Kasumi-1 (cell line): ENCODE measurements at regions not wholly inside any gene's neighbourhood (a gene's known extent, or its start where the extent isn't known, plus 50 kb on each side); places are given as distances from the start of the nearest gene placed in this dataset.

Experiments used
- DNase-seq, 2 experiments: peaks; one replicate each; lab custom pipeline; 2025; lab: John Stamatoyannopoulos, UW

DNA sequence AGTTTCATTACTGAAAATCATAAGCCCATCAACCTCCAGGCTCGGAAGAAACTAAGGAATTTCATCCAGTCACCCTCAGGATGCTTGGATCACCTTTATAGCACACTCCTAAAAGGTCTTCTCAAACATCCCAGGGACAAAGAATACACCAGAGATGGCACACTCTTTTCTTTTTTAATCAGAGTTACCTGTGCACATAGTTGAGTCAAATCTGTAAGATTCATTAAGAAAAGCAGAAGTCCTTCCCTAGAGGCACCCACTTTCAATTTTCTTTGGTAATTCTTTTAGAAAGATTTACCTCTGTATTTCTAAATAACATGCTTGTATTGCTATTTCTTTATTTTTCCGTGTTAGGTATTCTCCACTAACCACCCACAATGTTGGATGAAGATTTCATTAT is 50.6 kb upstream of the IL6 start:
- no peak for DNase-seq

DNA sequence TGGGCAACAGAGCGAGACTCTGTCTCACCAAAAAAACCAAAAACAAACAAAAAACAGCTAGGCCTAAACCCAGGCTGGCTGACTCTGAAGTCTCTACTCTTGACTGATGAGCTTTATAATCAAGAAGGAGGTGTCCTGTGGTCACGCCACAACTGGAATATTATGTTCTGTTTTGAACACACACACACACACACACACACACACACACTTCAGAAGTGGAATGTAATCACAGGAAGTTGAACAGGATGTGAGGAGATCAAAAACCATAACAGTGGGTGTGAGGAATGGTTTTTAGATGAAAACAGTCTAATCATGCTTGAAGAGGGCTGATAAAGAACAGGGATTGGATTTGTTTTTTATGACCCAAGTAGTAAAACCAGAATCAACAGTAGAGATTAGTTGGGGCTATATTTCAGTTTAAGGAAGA is 51.1 kb upstream of the IL6 start:
- DNase-seq: no peak

DNA sequence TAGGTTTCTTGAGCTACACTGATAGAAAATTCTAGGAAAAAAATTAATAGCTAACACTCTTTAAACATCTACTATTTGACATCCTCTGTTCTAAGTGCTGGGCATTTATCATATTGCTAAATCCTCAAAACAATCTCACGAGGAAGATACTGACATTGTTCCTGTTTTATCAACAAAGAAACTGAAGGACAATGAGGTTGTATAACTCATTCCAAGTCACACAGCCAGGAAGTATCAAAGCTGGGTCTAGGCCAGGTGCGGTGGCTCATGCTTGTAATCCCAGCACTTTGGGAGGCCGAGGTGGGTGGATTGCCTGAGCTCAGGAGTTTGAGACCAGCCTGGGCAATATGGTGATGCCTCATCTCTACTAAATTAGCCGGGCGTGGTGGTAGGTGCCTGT is 51.6 kb upstream of the IL6 start:
- DNase-seq: no peak

DNA sequence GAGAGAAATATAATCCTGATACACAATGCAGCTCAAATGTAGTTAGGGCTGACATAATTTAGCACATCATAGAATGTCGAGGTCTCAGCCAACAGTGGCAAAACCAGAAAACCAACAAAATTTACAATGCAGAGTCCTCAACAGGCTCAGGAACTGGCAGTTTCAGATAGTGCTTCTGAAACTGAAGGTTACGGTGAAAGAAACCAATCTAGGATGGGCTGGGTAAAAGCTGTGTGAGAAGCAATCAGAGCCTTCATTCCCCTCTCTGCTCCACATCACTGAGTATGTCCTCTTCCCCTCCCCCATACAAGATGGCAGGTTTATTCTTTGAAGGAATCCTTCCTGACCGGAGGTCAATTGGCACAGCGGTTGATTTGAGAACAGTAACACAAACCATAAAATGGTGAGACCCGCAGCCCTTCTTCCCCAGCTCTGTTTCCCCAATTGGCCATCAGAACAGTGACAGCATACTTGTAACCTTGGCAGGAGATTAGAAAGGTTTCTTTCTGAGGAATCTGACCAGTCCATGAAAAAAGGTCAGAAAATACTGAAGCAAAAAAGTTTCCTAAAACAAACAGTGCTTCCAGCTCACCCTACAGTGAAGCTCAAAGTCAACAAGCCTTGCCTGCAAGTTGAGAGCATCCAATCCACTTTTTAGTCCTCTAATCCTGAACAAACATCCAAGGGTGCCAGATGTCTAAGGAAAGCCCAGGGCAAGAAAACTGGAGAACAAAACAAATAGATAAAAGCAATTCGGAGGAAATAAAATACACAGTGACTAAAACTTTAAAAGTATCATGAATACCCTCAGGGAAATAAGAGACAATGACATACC is 53.9 kb upstream of the IL6 start:
- DNase-seq: no peak

DNA sequence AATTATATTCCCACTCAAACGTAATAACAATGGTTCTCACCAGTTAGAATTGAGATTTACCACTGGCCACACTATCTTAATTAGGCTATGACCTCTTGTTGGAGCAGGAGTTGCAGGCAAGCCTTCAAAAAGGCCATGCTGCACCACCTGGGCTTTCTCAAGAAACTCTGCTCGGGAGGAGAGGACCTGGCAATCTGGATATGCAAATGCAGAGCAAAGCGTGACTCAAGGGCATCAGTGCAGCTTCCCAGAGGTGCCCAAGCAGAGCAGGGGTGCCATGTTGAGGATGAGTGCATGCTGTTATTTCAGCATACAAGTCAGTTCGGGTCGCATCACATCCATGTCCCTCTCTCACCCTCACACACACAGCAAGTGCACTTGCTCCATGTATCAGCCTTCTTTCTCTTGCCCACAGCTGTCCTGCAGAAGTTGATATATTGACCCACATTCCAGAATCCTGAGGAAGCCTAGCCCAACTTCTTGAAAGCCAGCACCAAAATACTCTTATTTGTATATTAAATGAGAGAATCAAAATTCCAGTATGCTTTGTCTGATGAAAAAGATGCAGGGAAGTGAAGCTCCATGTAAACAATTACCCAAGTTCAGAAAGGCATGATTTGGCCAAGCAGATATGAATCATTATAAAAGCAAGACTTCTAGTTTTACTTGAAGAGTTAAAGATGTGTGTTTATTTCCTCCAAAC is 55.7 kb upstream of the IL6 start:
- DNase-seq: no peak

DNA sequence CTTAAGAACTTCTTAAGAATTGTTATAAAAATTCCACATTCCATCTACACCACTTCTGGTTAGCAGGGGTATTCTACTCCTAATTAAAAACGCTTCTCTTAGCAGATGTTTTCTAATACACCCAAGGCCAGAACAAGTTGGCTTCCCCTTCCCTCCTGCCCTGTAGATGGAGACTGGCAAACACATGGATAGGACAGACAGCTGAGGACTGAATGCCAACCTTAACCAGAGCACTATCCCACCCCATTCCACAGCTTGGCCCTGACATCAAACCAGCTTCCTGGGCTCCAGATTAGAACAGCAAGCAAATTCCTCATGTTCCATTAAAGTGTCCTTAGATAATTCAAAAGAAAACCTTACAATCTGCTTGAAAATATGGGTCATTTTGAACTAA is 56.6 kb upstream of the IL6 start:
- DNase-seq: no peak

DNA sequence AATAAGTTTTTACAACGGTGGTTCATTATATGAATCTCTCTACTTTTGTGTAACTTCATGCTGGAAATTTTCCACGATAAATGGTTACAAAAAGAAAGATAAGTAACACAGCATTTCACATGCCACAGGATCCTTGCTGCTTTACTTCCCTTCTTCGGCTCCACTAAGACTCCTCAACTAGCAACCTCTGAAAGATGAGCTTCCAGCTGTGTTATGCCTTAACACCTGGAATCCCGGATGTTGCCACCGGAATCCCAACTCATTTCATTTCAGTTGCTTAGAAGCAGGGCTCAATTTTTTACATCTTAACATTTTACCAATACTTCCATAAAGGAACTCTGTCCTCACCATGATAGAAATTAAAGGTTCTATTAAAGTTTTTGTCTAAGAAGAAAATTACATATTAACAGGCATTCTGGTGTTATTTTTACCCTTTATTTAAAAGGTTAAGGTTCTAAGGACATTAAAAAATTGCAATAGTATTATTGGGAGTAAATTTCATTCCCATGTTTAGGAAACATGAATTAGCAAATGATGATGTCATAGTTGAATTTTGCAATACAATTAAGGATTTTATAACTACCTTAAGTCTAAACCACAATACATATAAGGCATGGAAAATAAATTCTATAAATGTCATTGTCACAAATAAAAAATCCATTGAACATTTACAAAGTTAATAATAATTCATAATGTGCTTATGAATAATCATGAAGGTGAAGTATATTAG is 57.1 kb upstream of the IL6 start:
- no peak for DNase-seq

- no peak for DNase-seq
Measured at GRCh38 chr7:22668971-22669401, 58.0 kb upstream of the IL6 start.

- no peak for DNase-seq
Measured at GRCh38 chr7:22667562-22668239, 59.3 kb upstream of the IL6 start.

- DNase-seq: no peak
Measured at GRCh38 chr7:22667187-22667561, 59.8 kb upstream of the IL6 start.

DNA sequence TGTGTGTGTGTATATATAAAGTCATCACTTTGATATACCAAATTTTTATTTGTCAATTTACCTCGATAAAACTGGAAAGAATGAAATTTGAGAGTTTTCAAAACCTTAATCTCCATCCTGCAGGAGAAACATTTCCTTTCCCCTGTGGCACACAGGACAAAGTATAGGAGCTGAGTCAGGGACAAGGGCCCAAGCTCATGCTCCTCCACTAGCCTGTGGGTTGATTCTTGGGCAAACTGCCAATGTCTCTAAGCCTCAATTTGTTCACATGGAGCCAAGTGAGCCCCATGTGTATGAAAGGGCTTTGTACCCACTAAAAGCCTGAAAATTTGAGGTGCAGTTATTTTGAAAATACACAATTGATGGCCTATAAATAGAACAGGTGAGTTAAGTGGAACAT is 60.3 kb upstream of the IL6 start:
- DNase-seq: no peak

DNA sequence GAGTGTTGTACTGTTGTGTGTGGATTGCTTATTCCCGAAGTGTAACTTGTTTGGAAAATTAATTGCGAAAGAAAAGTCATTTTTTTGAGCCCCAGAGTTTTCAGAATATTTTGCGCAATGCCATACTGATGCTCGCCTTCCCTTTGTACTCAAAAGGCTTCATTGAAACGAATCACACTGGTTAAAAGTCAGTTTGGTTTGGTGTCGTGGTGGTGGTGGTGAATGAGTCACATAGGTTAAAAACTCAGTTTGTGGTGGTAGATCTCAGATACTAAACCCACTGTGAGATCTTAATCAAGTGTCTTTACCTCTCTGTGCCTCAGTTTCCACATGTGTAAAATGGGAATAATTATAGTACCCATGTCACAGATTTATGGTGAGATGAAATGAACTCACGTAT is 61.1 kb upstream of the IL6 start:
- DNase-seq: no peak

DNA sequence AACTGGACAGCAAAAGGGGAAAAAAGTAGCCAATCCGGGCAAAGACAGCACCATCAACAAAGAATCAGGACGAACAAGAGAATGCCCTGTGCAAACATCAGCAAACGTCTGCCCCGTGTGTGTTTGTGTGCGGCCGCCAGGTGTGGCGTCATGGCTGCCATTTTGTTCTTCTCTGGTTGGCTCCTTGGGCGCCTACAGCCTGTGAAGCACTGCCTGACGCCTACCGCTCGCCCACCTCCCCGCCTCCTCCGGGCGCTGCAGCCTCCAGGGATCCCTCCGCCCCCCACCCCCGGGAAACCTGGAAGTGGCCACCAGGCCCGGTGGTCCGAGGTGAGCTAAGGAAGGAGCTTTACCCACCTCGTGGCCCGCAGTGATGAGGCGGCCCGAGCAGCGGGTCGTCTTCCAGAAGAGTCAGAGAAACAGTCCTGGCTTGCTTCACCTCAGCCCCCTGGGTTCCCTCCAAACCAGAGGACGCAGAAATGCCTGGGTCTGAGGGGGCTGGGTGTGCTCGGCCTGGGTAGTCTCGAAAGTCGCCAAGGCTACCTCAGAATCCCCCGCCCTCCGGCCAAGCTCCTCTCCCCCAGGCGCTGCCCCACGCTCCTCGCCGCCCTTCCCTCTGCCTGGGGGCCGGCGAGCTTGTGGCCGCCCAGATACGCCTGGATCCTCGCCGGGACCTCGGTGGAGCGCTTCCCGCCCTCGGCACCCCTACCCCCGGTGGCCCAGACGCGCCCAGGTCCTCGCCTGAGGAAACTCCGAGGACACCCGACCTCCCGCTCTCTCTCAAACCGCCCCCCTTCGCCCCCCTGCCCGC is 61.8 kb upstream of the IL6 start:
- no peak for DNase-seq

DNA sequence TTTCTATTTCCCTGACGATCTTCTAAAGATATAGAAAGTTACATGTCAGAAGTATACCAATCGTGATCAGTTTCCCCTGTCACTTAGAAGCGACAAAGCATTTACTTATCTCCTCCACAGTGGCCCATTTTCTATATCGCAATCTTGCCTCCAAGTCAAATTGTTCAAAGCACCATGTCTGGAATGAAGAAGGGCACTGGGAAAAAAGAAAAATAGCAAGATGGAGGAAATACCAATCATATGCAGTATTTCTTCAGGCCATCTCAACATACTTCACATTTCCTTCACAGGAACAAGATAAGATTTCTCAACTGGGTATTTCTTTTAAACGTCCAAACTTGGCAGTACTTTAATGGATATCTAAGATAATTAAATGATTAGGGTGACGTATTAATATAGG is 63.3 kb upstream of the IL6 start:
- DNase-seq: no peak

GRCh38 chr7:22663357-22663718 is 63.7 kb upstream of the IL6 start:
- no peak for DNase-seq

DNA sequence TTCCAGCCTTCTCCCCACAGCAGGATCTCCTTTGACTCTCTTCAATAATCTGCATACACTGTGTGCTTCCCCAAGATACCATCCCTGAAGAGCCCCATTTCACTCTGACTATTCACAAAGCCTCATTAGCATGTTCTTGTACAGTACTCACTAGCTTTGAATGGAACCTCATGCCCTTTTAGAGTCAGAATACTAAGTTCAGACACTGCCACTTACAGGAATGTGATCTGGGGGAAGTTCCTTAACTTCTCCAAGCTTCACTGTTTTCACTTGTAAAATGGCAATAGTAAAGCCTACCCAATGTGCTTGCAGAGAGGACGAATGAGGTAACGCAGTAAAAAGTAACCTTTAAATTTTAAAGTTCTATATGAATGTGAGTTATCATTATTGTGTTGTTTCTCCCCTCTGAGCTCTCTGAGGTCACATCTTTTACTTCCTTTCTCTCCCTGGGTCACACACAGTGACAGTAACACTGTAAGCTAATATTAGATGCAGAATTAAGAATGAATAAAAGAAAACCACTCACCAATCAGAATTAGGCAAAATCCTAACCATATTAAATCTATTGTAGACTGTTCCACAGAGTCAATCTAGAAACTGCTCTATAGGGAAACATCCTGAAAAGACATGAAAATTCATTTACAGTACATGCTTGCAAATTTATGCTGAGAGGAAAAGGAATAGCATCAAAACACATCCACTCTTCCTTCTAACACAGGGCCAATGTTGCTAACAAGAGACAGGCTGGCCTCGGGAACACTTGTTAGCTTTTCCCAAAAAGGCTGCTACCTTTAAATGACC is 64.2 kb upstream of the IL6 start:
- no peak for DNase-seq

GRCh38 chr7:22662036-22662435 is 65.0 kb upstream of the IL6 start:
- DNase-seq: no peak

- DNase-seq: no peak
Measured at GRCh38 chr7:22660732-22661131, 66.3 kb upstream of the IL6 start.

DNA sequence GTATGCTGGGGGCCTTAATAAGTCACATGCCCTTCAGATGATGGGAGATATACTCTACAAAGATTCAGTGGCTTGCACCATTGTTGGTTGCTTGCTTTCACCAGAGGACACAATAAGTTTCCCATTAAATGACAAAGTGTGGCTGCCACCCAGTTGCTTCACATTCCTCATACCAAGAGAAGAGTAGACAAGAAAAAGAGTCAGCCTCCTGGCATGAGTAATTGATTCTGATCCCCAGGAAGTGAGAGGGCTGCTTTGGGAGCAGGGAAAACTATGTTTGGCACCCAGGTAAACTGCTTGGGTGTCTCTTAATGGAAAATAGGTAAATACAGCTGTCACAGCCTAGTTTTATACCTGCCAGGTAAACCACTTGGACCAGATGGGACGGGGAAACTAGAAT is 66.7 kb upstream of the IL6 start:
- no peak for DNase-seq

DNA sequence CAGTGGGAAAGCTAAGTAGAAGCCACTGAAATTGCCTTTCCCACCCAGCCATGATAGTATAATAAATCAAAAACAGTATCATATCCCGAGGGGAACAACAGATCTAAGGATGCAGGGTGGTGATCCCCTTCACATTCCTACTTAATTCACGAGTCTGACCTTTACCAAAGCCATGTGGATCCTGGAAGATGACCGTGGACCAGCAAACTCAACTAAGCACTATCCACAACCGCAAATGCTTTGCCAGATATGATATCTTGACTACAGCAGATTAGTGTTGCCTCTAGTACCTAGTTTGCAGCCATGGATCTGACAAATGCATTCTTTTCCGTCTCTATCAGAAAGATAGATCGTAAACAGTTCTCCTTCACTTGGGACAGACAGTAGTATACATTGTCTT is 67.3 kb upstream of the IL6 start:
- DNase-seq: no peak

DNA sequence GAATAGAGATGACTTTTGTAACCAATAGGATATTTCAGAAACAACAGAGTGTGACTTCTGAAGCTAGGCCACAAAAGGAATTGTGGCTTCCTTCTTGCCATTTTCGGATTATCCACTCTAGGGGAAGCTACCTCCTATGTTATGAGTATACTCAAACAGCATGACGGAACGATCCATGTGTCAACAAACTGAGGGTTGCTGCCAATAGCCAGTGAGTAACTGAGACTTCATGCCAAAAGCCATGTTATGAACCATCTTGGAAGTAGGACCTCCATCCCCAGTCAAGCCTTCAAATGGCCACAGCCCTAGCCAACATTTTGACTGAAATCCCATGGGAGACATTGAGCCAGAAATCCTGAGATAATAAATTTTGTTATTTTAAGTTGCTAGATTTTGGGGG is 69.0 kb upstream of the IL6 start:
- no peak for DNase-seq
